HL-60 (cell line): ENCODE measurements at regions not wholly inside any gene's neighbourhood (a gene's known extent, or its start where the extent isn't known, plus 50 kb on each side); places are given as distances from the start of the nearest gene placed in this dataset.

Experiments used
- DNase-seq, 2 experiments: peaks; one replicate each; pipeline ENCODE4 v3.0.0-alpha.2; 2010 to 2020; ENCODE audit warnings: low read depth in 1 of 2, low spot score in 1 of 2
- H3K27ac ChIP-seq: fragments of 250-450 bp; sonication (Bioruptor Pico); replicated peaks from 2 replicates; pipeline ENCODE4 v1.5.1; 2020; ENCODE audit warnings: mild to moderate bottlenecking, moderate library complexity
- H3K27me3 ChIP-seq: fragments of 250-450 bp; sonication (Bioruptor Pico); 2 replicates; pipeline ENCODE4 v1.5.1; 2021; ENCODE audit warnings: mild to moderate bottlenecking, moderate library complexity; ENCODE audit not compliant: insufficient read depth, poor library complexity, severe bottlenecking
- H3K4me3 ChIP-seq: replicated peaks from 2 replicates; pipeline ENCODE4 v1.5.1; 2011; ENCODE audit warnings: mild to moderate bottlenecking, control low read depth, low read length; ENCODE audit not compliant: insufficient read depth
- CTCF ChIP-seq: IDR thresholded peaks from one replicate; pipeline ENCODE4 v1.5.1; 2011; ENCODE audit warnings: low read length, control low read depth, inconsistent platforms; ENCODE audit not compliant: insufficient read depth
- GABPA ChIP-seq: IDR thresholded peaks from 2 replicates; pipeline ENCODE4 v1.6.1; 2012; ENCODE audit warnings: low read depth
- POLR2AphosphoS5 ChIP-seq: IDR thresholded peaks from 2 replicates; pipeline ENCODE4 v1.6.1; 2012; ENCODE audit warnings: low read depth
- REST ChIP-seq: IDR thresholded peaks from 2 replicates; pipeline ENCODE4 v1.6.1; 2012; ENCODE audit warnings: low read depth; ENCODE audit not compliant: insufficient replicate concordance
- SPI1 ChIP-seq: IDR thresholded peaks from 2 replicates; pipeline ENCODE4 v1.6.1; 2012; ENCODE audit warnings: low read depth, mild to moderate bottlenecking, borderline replicate concordance

- H3K27me3 ChIP-seq: peaks cover 5% of the 10 kb centered on the region
- no peak for DNase-seq
- no peak overlapping the region for H3K27ac ChIP-seq
- no peak overlapping the region for H3K4me3 ChIP-seq
- TF ChIP-seq CTCF: peak; percentile 14
- TF ChIP-seq GABPA: no peak
- no peak for TF ChIP-seq REST
Measured at GRCh38 chr18:35917043-35917442, 55.4 kb upstream of the RMP24 start.

GRCh38 chr18:35918564-35918963, 53.9 kb upstream of the RMP24 start:
- Histone ChIP-seq H3K27ac (no peak overlapping the region), H3K4me3 (no peak overlapping the region), H3K27me3 (peaks cover 6% of the 10 kb centered on the region)
- DNase-seq: no peak
- TF ChIP-seq REST: no peak
- TF ChIP-seq GABPA: no peak
- TF ChIP-seq POLR2AphosphoS5: no peak
- no peak for TF ChIP-seq CTCF
- no peak for TF ChIP-seq SPI1

GRCh38 chr18:35919179-35919578, 53.3 kb upstream of the RMP24 start:
- no peak overlapping the region for H3K27ac ChIP-seq
- no peak for TF ChIP-seq REST
- no peak for TF ChIP-seq GABPA
- no peak for TF ChIP-seq POLR2AphosphoS5
- no peak for TF ChIP-seq SPI1
- no peak for TF ChIP-seq CTCF
- DNase-seq: no peak
- peaks cover 6% of the 10 kb centered on the region for H3K27me3 ChIP-seq
- H3K4me3 ChIP-seq: no peak overlapping the region
